ENCODE measurements at regions not wholly inside any gene's neighbourhood (a gene's known extent, or its start where the extent isn't known, plus 50 kb on each side); places are given as distances from the start of the nearest gene placed in this dataset.

DNA sequence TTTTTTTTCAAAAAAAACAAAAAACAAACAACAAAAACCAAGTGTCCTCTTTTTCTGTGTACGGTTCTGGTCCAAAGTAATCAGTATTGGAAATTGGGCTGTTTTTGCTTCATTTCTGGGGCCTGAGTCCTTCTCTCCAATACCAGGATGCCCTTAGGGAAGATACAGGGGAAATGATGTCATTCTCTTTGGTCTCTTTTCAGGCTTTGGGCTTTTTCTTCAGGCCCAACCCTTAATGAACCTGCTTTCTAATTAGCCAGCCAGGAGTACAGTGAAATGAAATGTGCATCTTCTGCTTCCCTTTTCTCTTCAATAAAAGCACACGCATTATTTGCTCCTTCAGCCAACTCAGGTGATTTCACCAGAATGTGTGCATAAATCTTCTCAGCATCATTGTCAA, 52.6 kb upstream of the RBPJ start:
- ATAC-seq = no peak
- TF ChIP-seq, protein P1, sequence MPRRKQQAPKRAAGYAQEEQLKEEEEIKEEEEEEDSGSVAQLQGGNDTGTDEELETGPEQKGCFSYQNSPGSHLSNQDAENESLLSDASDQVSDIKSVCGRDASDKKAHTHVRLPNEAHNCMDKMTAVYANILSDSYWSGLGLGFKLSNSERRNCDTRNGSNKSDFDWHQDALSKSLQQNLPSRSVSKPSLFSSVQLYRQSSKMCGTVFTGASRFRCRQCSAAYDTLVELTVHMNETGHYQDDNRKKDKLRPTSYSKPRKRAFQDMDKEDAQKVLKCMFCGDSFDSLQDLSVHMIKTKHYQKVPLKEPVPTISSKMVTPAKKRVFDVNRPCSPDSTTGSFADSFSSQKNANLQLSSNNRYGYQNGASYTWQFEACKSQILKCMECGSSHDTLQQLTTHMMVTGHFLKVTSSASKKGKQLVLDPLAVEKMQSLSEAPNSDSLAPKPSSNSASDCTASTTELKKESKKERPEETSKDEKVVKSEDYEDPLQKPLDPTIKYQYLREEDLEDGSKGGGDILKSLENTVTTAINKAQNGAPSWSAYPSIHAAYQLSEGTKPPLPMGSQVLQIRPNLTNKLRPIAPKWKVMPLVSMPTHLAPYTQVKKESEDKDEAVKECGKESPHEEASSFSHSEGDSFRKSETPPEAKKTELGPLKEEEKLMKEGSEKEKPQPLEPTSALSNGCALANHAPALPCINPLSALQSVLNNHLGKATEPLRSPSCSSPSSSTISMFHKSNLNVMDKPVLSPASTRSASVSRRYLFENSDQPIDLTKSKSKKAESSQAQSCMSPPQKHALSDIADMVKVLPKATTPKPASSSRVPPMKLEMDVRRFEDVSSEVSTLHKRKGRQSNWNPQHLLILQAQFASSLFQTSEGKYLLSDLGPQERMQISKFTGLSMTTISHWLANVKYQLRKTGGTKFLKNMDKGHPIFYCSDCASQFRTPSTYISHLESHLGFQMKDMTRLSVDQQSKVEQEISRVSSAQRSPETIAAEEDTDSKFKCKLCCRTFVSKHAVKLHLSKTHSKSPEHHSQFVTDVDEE (CRISPR knock-in tag; IDR thresholded peaks at IDR 0.05) = no peak
- TF ChIP-seq OSR1 (CRISPR knock-in tag; IDR thresholded peaks at IDR 0.05) = no peak

DNA sequence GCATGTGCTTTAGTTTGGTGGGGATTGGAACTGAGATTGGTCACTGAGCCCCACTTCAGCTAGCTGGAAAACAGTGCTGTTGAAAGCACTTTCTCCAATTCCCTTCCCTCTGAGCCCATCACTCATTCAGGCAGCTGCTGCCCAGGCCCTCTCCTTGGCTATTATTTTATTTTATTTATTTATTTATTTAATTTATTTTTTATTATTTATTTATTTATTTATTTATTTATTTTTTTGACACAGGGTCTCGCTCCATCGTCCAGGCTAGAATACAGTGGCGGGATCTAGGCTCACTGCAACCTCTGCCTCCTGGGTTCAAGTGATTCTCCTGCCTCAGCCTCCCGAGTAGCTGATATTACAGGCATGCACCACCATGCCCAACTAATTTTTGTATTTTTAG, 51.8 kb upstream of the RBPJ start:
- ATAC-seq = no peak
- TF ChIP-seq, protein P2, sequence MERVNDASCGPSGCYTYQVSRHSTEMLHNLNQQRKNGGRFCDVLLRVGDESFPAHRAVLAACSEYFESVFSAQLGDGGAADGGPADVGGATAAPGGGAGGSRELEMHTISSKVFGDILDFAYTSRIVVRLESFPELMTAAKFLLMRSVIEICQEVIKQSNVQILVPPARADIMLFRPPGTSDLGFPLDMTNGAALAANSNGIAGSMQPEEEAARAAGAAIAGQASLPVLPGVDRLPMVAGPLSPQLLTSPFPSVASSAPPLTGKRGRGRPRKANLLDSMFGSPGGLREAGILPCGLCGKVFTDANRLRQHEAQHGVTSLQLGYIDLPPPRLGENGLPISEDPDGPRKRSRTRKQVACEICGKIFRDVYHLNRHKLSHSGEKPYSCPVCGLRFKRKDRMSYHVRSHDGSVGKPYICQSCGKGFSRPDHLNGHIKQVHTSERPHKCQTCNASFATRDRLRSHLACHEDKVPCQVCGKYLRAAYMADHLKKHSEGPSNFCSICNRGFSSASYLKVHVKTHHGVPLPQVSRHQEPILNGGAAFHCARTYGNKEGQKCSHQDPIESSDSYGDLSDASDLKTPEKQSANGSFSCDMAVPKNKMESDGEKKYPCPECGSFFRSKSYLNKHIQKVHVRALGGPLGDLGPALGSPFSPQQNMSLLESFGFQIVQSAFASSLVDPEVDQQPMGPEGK (CRISPR knock-in tag; IDR thresholded peaks at IDR 0.05; ENCODE audit: borderline replicate concordance) = no peak
- TF ChIP-seq ZNF565 (CRISPR knock-in tag; conservative IDR thresholded peaks at IDR 0.05; ENCODE audit: low read depth) (no peak), ARNTL (CRISPR knock-in tag; IDR thresholded peaks at IDR 0.05; ENCODE audit: borderline replicate concordance, low read depth) (no peak), ZNF70 (CRISPR knock-in tag; IDR thresholded peaks at IDR 0.05) (no peak), BACH2 (CRISPR knock-in tag; IDR thresholded peaks at IDR 0.05; ENCODE audit: borderline replicate concordance) (no peak), ZFP3 (CRISPR knock-in tag; IDR thresholded peaks at IDR 0.05) (no peak), ZFP30 (CRISPR knock-in tag; IDR thresholded peaks at IDR 0.05) (no peak), ISL1 (CRISPR knock-in tag; IDR thresholded peaks at IDR 0.05) (no peak), TOX (CRISPR knock-in tag; IDR thresholded peaks at IDR 0.05; ENCODE audit: borderline replicate concordance) (no peak), PPARA (CRISPR knock-in tag; IDR thresholded peaks at IDR 0.05; ENCODE audit: borderline replicate concordance) (no peak)
- TF ChIP-seq, protein P3, sequence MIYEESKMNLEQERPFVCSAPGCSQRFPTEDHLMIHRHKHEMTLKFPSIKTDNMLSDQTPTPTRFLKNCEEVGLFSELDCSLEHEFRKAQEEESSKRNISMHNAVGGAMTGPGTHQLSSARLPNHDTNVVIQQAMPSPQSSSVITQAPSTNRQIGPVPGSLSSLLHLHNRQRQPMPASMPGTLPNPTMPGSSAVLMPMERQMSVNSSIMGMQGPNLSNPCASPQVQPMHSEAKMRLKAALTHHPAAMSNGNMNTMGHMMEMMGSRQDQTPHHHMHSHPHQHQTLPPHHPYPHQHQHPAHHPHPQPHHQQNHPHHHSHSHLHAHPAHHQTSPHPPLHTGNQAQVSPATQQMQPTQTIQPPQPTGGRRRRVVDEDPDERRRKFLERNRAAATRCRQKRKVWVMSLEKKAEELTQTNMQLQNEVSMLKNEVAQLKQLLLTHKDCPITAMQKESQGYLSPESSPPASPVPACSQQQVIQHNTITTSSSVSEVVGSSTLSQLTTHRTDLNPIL (CRISPR knock-in tag; IDR thresholded peaks at IDR 0.05; ENCODE audit: low read depth) = no peak
- TF ChIP-seq, protein P4, sequence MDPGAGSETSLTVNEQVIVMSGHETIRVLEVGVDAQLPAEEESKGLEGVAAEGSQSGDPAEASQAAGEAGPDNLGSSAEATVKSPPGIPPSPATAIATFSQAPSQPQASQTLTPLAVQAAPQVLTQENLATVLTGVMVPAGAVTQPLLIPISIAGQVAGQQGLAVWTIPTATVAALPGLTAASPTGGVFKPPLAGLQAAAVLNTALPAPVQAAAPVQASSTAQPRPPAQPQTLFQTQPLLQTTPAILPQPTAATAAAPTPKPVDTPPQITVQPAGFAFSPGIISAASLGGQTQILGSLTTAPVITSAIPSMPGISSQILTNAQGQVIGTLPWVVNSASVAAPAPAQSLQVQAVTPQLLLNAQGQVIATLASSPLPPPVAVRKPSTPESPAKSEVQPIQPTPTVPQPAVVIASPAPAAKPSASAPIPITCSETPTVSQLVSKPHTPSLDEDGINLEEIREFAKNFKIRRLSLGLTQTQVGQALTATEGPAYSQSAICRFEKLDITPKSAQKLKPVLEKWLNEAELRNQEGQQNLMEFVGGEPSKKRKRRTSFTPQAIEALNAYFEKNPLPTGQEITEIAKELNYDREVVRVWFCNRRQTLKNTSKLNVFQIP (CRISPR knock-in tag; IDR thresholded peaks at IDR 0.05; ENCODE audit: borderline replicate concordance, low read depth) = no peak
